ENCODE measurements at regions not wholly inside any gene's neighbourhood (a gene's known extent, or its start where the extent isn't known, plus 50 kb on each side); places are given as distances from the start of the nearest gene placed in this dataset.

- ChIA-PET POLR2A (no interaction called here), CTCF (no interaction called here)
- TF ChIP-seq, protein P1, sequence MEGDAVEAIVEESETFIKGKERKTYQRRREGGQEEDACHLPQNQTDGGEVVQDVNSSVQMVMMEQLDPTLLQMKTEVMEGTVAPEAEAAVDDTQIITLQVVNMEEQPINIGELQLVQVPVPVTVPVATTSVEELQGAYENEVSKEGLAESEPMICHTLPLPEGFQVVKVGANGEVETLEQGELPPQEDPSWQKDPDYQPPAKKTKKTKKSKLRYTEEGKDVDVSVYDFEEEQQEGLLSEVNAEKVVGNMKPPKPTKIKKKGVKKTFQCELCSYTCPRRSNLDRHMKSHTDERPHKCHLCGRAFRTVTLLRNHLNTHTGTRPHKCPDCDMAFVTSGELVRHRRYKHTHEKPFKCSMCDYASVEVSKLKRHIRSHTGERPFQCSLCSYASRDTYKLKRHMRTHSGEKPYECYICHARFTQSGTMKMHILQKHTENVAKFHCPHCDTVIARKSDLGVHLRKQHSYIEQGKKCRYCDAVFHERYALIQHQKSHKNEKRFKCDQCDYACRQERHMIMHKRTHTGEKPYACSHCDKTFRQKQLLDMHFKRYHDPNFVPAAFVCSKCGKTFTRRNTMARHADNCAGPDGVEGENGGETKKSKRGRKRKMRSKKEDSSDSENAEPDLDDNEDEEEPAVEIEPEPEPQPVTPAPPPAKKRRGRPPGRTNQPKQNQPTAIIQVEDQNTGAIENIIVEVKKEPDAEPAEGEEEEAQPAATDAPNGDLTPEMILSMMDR (IDR thresholded peaks at IDR 0.05; ENCODE audit: insufficient read depth, low read length, missing control alignments), result no peak
These were observed 246.1 kb upstream of the IRX4 start for GRCh38 chr5:2128686-2129355.

DNA sequence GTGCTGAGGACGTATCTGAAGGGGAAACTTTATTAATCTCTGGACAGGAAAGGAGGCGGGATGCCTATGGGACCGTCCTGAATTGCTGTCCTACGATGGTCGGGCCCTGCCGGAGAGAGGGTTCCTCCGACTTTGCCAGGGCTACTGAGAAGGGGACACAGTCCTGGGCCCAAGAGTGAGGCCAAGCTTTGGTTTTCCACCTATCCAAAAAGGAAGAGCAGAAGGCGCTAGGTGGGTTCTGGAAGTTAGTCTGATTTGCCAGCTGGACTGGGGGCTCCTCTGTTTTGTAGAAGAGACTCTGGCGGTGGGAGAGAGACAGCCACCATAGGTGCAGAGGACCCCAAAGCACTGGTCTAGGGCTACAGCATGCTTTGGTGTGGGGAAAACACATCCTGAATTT lies 243.8 kb upstream of the IRX4 start:
- POLR2A ChIA-PET, result no interaction called here
- CTCF ChIA-PET, result no interaction called here
- TF ChIP-seq, protein P1 (IDR thresholded peaks at IDR 0.05; ENCODE audit: insufficient read depth, low read length, missing control alignments), result no peak
- DNase-seq (ENCODE audit: low read depth, low spot score), result no peak
- no peak overlapping the region for H3K4me3 ChIP-seq (ENCODE audit: low read depth, low read length)

More at GRCh38 chr5:2128686-2129355, 246.1 kb upstream of the IRX4 start:
- no peak overlapping the region for H3K4me3 ChIP-seq (ENCODE audit: low read depth, low read length)
- no peak for DNase-seq (ENCODE audit: low read depth, low spot score)

GRCh38 chr5:2125901-2126265 lies 243.2 kb upstream of the IRX4 start:
- POLR2A ChIA-PET, result no interaction called here
- TF ChIP-seq, protein P1 (IDR thresholded peaks at IDR 0.05; ENCODE audit: insufficient read depth, low read length, missing control alignments), result no peak
- CTCF ChIA-PET, result no interaction called here

DNA sequence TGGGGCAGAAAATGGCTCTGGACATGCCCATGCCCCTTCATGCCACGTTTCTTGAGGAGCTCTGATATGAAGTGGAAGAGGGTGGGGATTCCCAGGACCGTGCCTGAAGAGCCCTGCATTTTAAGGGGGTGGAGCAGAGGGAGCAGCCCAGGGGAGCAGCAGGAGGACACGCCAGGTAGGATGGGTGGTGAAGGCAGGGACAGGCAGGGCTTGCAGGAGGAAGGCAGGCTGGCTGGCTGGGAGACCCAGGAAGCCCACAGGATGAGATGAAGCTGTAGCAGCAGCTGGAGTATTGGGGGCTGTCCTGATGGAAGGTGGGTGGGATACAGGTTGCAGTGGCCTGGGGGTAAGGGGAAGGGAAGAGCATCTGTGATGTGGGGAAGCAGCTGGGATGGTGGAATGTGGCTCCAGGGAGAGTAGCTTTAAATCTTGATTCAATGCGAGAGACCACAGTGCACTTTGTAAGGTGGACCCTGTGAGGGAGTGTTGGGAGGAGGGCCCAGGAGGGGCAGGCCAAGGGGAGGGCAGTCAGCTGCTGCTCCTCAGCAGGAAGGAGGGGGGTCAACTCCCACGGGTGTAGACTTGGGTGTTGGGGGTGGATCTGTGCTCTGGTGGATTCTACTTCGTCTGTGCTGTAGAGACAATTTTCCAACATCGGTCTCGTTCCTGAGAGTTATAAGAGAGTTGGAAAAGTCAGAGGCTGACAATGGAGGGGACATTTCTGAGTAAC lies 242.6 kb upstream of the IRX4 start:
- ChIA-PET CTCF (no interaction called here), POLR2A (no interaction called here)

More at GRCh38 chr5:2125901-2126265, 243.2 kb upstream of the IRX4 start:
- H3K4me3 ChIP-seq (ENCODE audit: low read depth, low read length), result no peak overlapping the region
- no peak for DNase-seq (ENCODE audit: low read depth, low spot score)

GRCh38 chr5:2124434-2125170 lies 241.9 kb upstream of the IRX4 start:
- TF ChIP-seq, protein P1 (IDR thresholded peaks at IDR 0.05; ENCODE audit: insufficient read depth, low read length, missing control alignments), result no peak
- ChIA-PET POLR2A (no interaction called here), CTCF (no interaction called here)
- DNase-seq (ENCODE audit: low read depth, low spot score), result no peak
- no peak overlapping the region for H3K4me3 ChIP-seq (ENCODE audit: low read depth, low read length)

More for the DNA sequence above, 242.6 kb upstream of the IRX4 start:
- TF ChIP-seq, protein P1 (IDR thresholded peaks at IDR 0.05; ENCODE audit: insufficient read depth, low read length, missing control alignments), result no peak
- no peak overlapping the region for H3K4me3 ChIP-seq (ENCODE audit: low read depth, low read length)
- DNase-seq (ENCODE audit: low read depth, low spot score), result no peak

DNA sequence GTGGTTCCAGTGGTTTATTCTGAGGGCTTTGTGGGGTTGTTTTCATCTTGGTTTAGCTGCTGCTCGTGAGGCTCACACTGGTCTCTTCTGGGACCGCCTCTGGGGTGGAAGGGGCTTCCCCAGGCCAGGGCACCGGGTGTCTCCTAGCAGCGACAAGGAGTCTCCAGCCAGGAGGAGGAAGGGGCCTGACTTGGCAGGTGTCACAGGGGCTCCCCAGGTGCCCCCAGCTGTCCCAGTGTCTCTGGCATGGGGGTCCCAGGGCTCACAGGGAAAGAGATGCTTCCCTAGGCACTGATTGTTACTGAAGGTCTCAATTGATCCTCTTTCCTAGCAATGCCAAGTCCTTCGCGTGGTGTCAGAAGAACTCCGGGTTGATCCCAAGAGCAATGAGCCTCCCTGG lies 241.1 kb upstream of the IRX4 start:
- no peak overlapping the region for H3K4me3 ChIP-seq (ENCODE audit: low read depth, low read length)
- CTCF ChIA-PET, result no interaction called here

More for the DNA sequence above, 241.1 kb upstream of the IRX4 start:
- TF ChIP-seq, protein P1 (IDR thresholded peaks at IDR 0.05; ENCODE audit: insufficient read depth, low read length, missing control alignments), result no peak
- DNase-seq (ENCODE audit: low read depth, low spot score), result no peak
- POLR2A ChIA-PET, result no interaction called here
